GM12878 (cell line): ENCODE measurements at regions not wholly inside any gene's neighbourhood (a gene's known extent, or its start where the extent isn't known, plus 50 kb on each side); places are given as distances from the start of the nearest gene placed in this dataset.

Source experiments
- CEBPB ChIP-seq, 2 experiments: fragments of 150-350 bp in 1 of 2; IDR thresholded peaks; 2 replicates each; pipeline ENCODE4 v1.6.1; 2012 to 2014; ENCODE audit warnings: low read depth in 2 of 2, low read length in 2 of 2, borderline replicate concordance in 1 of 2, inconsistent platforms in 1 of 2
- HDAC2 ChIP-seq: fragments of 200-600 bp; sonication (generic); IDR thresholded peaks from 2 replicates; pipeline ENCODE4 v1.6.1; 2017
- JUND ChIP-seq: IDR thresholded peaks from 2 replicates; pipeline ENCODE4 v1.6.1; 2012; ENCODE audit warnings: low read depth, mild to moderate bottlenecking, low read length, improper control_type of control experiment, moderate library complexity
- MXI1 ChIP-seq: fragments of 150-350 bp; IDR thresholded peaks from 2 replicates; pipeline ENCODE4 v1.6.1; 2011; ENCODE audit warnings: low read depth, mild to moderate bottlenecking, inconsistent platforms, low read length, improper control_type of control experiment
- REST ChIP-seq: IDR thresholded peaks from 2 replicates; pipeline ENCODE4 v1.6.1; 2012; ENCODE audit warnings: mild to moderate bottlenecking, low read depth, low read length

DNA sequence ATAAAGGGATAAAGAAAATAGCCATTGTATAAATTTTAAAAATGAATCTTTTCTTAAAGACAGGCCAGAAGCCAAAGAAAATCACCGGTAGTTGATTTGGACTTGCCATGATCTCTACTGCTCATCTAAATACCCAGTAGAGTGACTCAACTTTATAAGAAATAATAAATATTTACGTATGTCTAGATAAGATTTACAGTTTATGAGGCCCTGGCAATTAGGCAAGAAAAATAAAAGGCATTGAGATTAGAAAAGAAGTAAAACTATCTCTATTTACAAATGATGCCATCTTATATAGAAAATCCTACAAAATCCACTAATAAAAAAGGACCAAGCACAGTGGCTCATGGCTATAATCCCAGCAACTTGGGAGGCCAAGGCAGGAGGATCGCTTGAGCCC is 765.5 kb upstream of the HTR2C start:
- no peak for TF ChIP-seq JUND
- no peak for TF ChIP-seq MXI1
- TF ChIP-seq CEBPB (IDR thresholded peaks at IDR 0.05; ENCODE audit: borderline replicate concordance in 1 of 2, low read depth in 2 of 2, low read length in 2 of 2): no peak
- no peak for TF ChIP-seq REST
- no peak for TF ChIP-seq HDAC2
